HG03039 (cell line): ENCODE measurements at regions not wholly inside any gene's neighbourhood (a gene's known extent, or its start where the extent isn't known, plus 50 kb on each side); places are given as distances from the start of the nearest gene placed in this dataset.

ENCODE experiments used
- ATAC-seq: cut with Tn5 transposase; IDR thresholded peaks from one replicate; pipeline ENCODE4 v1.9.1; 2021; ENCODE audit warnings: mild to moderate bottlenecking, moderate library complexity; ENCODE audit not compliant: unreplicated experiment

DNA sequence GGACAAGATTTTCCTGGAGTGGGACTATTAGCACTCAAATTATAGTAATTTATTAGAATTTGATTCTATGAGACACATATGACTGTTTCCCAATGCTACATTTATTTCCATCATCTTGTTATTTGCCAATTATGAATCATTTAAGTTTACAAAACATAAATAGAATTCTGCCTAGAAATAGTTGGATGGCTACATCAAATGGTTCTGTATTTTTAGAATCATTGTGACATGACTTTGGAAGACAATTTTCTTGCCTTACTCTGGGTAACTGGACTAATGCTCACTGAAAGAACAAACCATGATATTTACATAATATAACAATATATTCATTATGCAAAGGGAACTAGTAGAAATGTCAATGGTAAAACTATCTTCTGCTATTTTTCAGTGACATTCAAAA is 173.5 kb downstream of the ZIC1 start:
- ATAC-seq: no peak

- ATAC-seq: no peak
Observed at GRCh38 chr3:147589016-147589415, 179.9 kb downstream of the ZIC1 start.

- no peak for ATAC-seq
Observed at GRCh38 chr3:147604136-147604535, 195.0 kb downstream of the ZIC1 start.

GRCh38 chr3:147613725-147614124 is 204.6 kb downstream of the ZIC1 start:
- ATAC-seq: no peak

- ATAC-seq: no peak
Observed at GRCh38 chr3:147614210-147614609, 205.0 kb downstream of the ZIC1 start.

- no peak for ATAC-seq
Observed at GRCh38 chr3:147615035-147615434, 205.9 kb downstream of the ZIC1 start.

- ATAC-seq: no peak
Observed at GRCh38 chr3:147616998-147617619, 207.9 kb downstream of the ZIC1 start.

- no peak for ATAC-seq
Observed at GRCh38 chr3:147618691-147619090, 209.5 kb downstream of the ZIC1 start.

GRCh38 chr3:147619921-147620560 is 210.9 kb downstream of the ZIC1 start:
- no peak for ATAC-seq

DNA sequence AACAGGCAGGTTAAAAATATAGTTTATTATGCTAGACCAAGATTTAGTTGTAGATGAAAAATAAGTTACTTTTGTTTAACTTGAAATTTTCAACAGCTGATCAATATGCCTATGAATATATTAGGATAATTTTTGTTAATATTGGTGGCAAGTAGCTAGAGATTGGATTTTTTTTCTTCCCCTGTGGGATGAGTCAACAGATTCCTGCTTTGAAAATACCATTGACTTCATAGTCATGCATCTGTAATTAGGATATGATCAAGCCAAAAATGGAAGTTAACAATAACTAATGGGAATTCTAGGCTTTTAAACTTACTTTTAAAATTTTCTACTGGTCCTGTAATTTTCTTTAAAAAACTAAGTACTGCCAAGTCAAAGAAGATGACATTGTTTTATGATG is 211.7 kb downstream of the ZIC1 start:
- no peak for ATAC-seq

DNA sequence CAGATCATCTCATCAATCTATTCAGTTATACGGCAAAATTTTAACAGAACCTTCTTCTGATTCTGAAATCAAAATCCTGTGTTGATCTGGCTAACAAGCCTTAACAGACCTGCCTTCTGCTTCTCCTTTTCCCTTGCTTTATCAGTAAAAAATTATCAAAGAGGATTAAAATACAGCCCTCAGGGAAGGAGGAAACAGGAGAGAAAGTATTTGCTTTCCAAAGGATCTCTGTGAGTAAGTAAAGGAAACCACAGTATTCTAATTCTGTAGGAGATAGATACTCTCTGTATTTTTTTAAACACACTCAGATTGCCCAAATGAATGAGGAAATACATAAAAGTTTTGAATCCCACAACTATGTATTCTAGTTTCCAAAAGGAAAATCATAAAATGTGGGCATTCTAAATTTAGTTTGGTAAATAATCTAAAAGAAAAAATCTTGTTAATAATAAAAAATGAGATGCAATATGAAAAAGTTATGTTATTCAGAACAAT is 221.8 kb downstream of the ZIC1 start:
- no peak for ATAC-seq

DNA sequence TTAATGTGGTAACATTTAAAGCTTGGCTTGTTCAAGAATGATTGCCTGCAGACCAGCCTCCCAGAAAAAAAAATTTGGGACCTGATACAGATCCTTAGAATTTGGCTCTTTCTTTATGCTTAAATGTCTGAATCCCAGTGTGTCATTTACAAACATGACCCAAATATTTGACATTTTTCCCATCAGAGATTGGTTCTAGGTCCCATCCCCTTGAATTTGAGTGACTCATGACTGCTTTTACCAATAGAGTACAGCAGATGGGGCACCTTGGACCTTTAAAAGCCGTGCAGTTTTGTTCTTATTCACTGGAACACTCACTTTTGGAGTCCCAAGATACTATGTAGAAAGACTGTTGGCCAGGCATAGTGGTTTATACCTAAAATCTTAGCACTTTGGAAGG is 231.6 kb downstream of the ZIC1 start:
- ATAC-seq: no peak

DNA sequence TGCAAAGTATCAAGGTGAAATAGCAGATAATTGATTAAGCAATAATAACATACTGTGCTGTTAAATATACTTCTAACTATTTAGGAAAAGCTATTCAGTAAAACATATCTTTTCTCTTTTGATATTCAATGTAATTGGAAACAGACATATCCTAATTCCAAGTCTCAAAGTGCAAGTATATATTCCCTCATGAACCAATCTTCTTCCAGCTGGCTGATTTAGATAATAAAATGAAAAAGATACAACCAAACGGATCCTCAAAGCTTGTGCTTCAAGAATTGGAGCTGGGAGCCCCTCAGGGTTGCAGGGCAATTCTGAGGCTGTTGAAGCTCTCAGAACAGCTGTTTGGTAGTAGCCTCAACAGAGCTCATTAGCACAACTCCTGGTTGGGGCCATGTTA is 236.6 kb downstream of the ZIC1 start:
- no peak for ATAC-seq

- ATAC-seq: no peak
Observed at GRCh38 chr3:147649475-147649874, 240.3 kb downstream of the ZIC1 start.

GRCh38 chr3:147651107-147651778 is 242.1 kb downstream of the ZIC1 start:
- no peak for ATAC-seq

- no peak for ATAC-seq
Observed at GRCh38 chr3:147652651-147653366, 243.6 kb downstream of the ZIC1 start.

GRCh38 chr3:147653367-147653923 is 244.3 kb downstream of the ZIC1 start:
- no peak for ATAC-seq

- ATAC-seq: no peak
Observed at GRCh38 chr3:147654827-147655226, 245.7 kb downstream of the ZIC1 start.

DNA sequence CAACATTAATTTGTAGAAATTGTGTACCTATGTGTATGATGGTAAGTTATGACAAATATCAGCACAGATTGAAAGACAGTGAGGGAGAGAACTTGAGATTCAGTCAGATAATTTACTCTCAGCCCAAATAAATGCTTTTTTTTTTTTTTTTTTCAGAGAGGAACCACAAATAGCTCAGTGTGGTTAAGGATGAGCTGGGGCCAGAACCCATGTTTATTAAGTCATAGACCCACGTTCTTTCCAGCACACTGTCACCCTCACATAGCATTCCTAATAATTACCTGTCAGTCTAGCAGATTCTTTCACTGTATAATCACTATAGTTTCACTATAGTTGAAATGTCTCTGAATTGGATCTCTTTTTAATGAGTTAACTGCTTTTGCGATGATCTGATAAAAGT is 246.1 kb downstream of the ZIC1 start:
- no peak for ATAC-seq

DNA sequence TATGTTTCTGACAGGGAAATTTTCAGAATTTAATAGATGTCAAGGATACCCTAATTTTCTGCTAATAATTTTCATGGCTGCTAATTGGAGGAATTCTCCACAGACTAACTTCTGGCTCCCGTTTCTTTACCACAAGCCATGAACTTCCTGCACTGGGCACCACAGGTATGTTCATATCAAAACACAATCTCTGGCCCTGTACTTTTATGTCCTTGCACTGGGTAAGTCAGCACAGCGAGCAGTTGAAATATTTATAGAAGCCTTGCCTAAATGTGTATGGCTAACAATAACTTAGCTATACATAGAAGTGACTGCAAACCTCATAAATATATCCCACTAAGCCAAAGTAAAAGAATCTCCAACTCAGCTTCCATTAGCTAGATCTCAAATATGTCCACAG is 246.9 kb downstream of the ZIC1 start:
- ATAC-seq: no peak

DNA sequence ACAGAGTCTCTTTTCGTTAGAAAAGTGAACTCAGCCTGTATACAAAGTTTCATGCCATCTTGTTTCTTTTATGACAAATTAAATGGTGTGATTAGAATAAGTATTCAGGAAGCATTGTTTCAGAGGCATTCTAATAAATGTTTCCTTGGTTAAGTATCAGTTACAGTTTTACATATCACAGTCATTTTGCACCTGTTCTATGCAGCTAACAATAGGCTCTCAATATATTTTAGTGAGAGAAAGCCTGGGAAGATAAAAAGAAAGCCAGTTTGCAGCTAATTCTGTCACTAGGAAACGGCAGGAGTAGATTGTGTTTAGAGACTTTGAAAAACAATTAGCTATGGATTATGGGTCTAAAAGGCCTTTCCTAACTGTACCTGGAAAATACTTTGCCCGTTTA is 252.8 kb downstream of the ZIC1 start:
- no peak for ATAC-seq
